ENCODE measurements at regions not wholly inside any gene's neighbourhood (a gene's known extent, or its start where the extent isn't known, plus 50 kb on each side); places are given as distances from the start of the nearest gene placed in this dataset.

DNA sequence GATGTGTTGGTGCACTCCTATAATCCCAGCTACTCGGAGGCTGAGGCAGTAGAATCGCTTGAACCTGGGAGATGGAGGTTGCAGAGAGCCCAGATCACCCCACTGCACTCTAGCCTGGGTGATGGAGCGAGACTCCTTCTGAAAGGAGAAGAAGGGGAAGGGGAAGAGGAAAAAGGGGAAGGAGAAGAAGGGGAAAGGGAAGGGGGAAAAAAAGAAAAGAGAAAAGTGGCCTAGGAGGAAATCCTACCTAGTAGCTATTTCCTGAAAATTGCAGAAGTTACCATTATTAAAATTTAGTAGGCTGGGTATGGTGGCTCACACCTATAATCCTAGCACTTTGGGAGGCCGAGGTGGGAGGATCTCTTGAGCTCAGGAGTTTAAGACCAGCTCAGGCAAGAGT is 67.4 kb downstream of the ARRDC3 start:
- WGBS, 5 donors: 81 to 90% (median 88%) methylated on average over 4 of the region's 4 CpGs
- no peak for DNase-seq
- intact Hi-C loops (cut with DNase I; ENCODE audit: low total_unique reads): no loop called here
- peak overlapping the region in 1 of 8 donors; percentile 57 for H3K4me3 ChIP-seq
- TF ChIP-seq POLR2AphosphoS5 (IDR thresholded peaks at IDR 0.05) (no peak), POLR2A (IDR thresholded peaks at IDR 0.05) (no peak)
- TF ChIP-seq, protein P1, sequence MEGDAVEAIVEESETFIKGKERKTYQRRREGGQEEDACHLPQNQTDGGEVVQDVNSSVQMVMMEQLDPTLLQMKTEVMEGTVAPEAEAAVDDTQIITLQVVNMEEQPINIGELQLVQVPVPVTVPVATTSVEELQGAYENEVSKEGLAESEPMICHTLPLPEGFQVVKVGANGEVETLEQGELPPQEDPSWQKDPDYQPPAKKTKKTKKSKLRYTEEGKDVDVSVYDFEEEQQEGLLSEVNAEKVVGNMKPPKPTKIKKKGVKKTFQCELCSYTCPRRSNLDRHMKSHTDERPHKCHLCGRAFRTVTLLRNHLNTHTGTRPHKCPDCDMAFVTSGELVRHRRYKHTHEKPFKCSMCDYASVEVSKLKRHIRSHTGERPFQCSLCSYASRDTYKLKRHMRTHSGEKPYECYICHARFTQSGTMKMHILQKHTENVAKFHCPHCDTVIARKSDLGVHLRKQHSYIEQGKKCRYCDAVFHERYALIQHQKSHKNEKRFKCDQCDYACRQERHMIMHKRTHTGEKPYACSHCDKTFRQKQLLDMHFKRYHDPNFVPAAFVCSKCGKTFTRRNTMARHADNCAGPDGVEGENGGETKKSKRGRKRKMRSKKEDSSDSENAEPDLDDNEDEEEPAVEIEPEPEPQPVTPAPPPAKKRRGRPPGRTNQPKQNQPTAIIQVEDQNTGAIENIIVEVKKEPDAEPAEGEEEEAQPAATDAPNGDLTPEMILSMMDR (IDR thresholded peaks at IDR 0.05 in 8 of 11, conservative IDR thresholded peaks at IDR 0.05 in 3 of 11): no peak
- peaks cover 30 to 57% (median 43%) of the 10 kb centered on the region in 6 donors for H3K4me1 ChIP-seq
- H3K27me3 ChIP-seq (replicated peaks in 1 of 7): no peaks in the 10 kb centered on the region
- H3K9me3 ChIP-seq: no peaks in the 10 kb centered on the region
- H3K36me3 ChIP-seq: no peaks in the 10 kb centered on the region
- peak overlapping the region in 5 of 8 donors; percentile 76 to 89 (median 86) for H3K27ac ChIP-seq

DNA sequence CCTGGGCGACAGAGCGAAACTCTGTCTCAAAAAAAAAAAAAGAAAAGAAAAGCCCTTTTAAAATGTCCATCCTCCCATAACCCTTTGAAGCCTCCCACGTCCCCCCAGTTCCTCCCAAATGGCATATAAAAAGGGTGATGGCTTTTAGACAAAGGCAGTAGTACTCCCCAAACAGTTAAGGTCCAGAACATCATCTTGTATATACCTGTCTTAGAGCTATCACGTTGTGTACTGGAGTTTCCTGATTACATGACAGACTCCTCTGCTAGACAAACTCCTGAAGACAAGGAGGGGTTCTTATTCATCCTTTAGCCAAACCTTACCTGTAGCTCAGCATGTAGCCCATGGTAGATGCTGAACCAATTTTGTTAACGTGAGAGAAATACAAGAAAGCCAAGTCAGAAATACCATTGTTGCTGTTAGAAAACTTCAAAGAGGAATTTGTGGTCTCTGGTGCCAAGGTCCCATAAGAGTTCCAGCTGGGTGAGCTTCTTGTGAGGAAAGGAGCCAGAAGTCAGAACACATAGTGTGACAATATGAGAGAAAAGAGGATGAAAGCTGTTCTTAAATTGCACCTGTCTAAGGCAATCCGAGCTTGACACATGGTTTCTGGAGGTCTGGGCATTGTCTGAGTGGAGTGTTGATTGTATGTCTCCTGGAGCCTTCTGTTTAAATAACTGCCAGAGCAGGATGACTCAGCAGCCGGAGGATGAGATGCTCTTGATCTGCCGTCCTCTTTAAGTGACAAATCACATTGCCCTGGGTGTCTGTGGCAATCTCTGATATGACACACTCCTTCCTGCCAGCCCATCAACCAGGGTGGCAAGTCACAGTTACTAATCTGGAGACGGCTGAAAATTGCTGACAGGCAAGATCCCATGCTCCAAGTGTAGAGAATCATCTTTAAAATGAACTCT is 69.1 kb downstream of the ARRDC3 start:
- DNase-seq: peak; percentile 84
- Histone ChIP-seq H3K4me3 (peak overlapping the region in 3 of 8 donors; percentile 20 to 57 (median 23)), H3K9me3 (no peaks in the 10 kb centered on the region), H3K36me3 (no peaks in the 10 kb centered on the region), H3K4me1 (peaks cover 30 to 65% (median 43%) of the 10 kb centered on the region in 6 donors), H3K27me3 (replicated peaks in 1 of 7) (no peaks in the 10 kb centered on the region), H3K27ac (peak overlapping the region in 7 of 8 donors; percentile 52 to 89 (median 81))
- intact Hi-C loops (cut with DNase I; ENCODE audit: low total_unique reads): no loop called here
- TF ChIP-seq POLR2AphosphoS5 (IDR thresholded peaks at IDR 0.05) (peak in 1 of 3 donors; percentile 86), POLR2A (IDR thresholded peaks at IDR 0.05) (no peak)
- TF ChIP-seq, protein P1 (IDR thresholded peaks at IDR 0.05 in 8 of 11, conservative IDR thresholded peaks at IDR 0.05 in 3 of 11): peak in 1 of 11 experiments; percentile 4
- 36 to 42% (median 40%) methylated on average over 9 of the region's 9 CpGs for WGBS, 5 donors

DNA sequence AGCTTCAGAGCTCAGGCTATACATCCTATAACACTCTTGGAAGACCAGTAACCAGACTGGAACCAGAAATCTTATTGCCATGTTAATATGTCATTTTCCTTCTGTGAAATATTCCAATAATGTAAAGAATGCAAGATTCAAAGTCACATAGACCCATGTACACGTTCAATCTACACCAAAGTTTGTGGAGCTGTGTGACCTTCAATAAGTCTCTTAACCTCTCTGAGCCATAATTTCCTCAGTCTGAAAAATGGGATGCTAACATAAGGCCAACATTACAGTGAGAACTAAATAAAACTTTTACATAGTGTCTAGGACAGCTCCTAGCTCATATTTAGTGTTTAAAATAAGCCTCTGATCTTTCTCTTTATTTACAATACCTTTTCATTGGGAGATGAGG is 70.4 kb downstream of the ARRDC3 start:
- intact Hi-C loops (cut with DNase I; ENCODE audit: low total_unique reads): no loop called here
- TF ChIP-seq, protein P1 (IDR thresholded peaks at IDR 0.05 in 8 of 11, conservative IDR thresholded peaks at IDR 0.05 in 3 of 11): no peak
- TF ChIP-seq POLR2AphosphoS5 (IDR thresholded peaks at IDR 0.05) (no peak), POLR2A (IDR thresholded peaks at IDR 0.05) (no peak)
- H3K36me3 ChIP-seq: no peaks in the 10 kb centered on the region
- peaks cover 30 to 65% (median 43%) of the 10 kb centered on the region in 6 donors for H3K4me1 ChIP-seq
- H3K27ac ChIP-seq: peak overlapping the region; percentile 73 to 89 (median 81)
- no peaks in the 10 kb centered on the region for H3K27me3 ChIP-seq (replicated peaks in 1 of 7)
- DNase-seq: no peak
- H3K4me3 ChIP-seq: peak overlapping the region in 3 of 8 donors; percentile 20 to 57 (median 23)
- no peaks in the 10 kb centered on the region for H3K9me3 ChIP-seq
- WGBS, 5 donors: 56 to 91% (median 70%) methylated on average over 1 of the region's 1 CpG

Measured in spleen (tissue), 11 donors.